ENCODE measurements at regions not wholly inside any gene's neighbourhood (a gene's known extent, or its start where the extent isn't known, plus 50 kb on each side); places are given as distances from the start of the nearest gene placed in this dataset.
"Not testable (repeated sequence)": the region's sequence is repeated elsewhere in the genome, so short reads cannot be mapped to it uniquely, and the experiment has no call there.

DNA sequence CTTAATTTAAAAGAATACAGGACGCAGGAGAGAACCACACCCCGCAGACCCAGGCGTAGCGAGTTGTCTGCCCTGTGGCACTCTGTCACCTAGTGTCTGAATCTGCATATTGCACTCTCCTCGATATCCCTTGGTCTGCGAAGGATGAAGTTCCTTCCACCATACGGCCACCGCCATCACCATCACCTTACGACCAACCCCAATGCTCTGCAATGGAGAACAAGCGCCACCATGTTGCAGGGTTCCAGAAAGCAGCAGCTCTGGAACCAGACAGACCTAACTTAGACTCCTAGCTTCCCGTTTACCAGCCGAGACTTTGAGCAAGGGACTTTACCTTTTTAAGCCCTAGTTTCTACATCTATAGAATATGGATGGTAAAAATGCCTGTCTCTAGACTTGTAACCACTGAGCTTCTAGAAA lies 77.4 kb upstream of the DMRT1 start:
- peak; percentile 77 for DNase-seq

GRCh38 chr9:764986-765385 lies 76.5 kb upstream of the DMRT1 start:
- DNase-seq: no peak

- DNase-seq: not testable (repeated sequence)
Measured at GRCh38 chr9:767061-767561, 74.4 kb upstream of the DMRT1 start.

DNA sequence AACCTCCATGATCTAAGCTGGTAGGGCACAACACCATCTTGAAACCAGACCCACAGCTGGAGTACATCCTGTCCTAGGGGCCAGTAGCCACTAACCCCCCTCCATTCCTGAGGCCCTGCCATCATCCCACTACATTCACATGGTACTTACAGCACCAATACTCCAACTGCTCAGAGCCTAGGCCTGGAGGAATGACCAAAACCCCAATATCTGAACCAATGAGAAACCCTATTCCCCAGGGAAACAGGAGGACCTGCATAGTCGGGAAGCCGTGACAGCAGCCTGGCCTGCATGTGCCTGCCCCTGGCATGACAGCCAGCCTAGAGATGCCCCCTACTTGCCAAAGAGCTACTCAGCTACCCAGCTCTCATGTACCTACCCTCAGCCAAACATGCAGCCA lies 65.4 kb upstream of the DMRT1 start:
- DNase-seq: no peak

DNA sequence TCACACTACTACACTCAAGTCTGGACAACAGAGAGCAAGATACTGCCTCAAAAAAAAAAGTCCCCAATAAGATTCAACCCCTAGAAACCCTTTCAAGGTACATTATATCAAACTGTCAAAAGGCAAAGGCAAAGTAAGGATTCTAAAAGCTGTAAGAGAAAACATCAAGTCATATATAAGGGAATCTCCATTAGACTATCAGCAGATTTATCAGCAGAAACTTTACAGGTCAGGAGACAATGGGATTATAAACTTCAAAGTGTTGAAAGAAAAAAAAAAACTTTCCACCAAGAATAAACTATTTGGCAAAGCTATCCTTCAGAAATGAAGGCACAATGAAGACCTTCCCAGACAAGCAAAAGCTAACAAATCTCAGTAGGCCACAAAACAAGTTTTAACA lies 63.5 kb upstream of the DMRT1 start:
- no peak for DNase-seq

GRCh38 chr9:784202-784601 lies 57.3 kb upstream of the DMRT1 start:
- no peak for DNase-seq

GRCh38 chr9:784916-785315 lies 56.6 kb upstream of the DMRT1 start:
- DNase-seq: no peak

DNA sequence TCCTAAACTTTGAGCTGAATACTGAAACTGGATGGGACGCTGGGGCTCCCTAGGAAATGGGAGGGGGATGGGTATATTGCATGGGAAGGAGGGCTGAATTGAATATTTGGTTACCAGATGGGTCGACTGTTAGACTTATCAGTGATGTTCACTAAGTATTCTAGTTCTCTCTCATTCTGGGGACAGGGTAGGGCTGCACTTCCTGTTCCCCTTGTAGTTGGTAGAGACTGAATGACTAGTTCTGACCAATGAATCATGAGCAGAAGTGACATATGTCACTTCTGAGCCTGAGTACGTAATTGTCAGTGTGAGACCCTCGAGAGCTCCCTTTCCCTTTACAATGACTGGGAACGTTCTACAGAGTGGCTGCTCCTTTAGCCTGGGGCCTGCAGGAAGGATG lies 55.5 kb upstream of the DMRT1 start:
- no peak for DNase-seq

DNA sequence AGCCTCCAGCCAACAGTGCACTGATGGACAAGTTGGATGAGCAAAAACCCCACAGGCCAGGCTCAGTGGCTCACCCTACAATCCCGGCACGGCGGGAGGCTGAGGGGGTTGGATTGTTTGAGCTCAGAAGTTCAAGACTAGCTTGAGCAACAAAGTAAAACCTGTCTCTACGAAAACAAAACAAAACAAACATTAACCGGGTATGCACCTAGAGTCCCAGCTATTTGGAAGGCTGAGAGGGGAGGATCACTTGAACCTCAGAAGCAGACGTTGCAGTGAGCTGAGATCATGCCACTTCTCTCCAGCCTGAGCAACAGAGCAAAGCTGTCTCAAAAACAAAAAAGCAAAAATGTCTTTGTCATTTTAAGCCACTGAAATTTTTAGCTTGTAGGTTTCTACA lies 55.1 kb upstream of the DMRT1 start:
- no peak for DNase-seq

DNA sequence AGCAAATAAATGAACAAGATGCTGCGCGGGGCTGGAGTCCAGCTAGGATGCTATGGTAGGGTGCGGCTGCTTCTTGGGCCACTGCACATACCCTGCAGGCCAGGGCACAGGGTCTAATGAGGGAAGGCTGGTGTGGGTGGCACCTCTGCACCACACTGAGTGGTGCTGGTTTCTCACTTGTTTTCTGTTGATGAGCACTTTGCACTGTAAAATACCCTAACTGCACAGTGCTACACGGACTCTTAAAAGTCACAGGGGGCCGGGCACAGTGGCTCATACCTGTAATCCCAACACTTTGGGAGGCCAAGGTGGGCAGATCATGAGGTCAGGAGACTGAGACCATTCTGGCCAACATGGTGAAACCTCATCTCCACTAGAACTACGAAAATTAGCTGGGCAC lies 52.7 kb upstream of the DMRT1 start:
- DNase-seq: no peak

All from fibroblast of skin of scalp (primary cell).